H1 (cell line): ENCODE measurements at regions not wholly inside any gene's neighbourhood (a gene's known extent, or its start where the extent isn't known, plus 50 kb on each side); places are given as distances from the start of the nearest gene placed in this dataset.

Source experiments
- CEBPB ChIP-seq: IDR thresholded peaks from 2 replicates; pipeline ENCODE4 v1.6.1; 2012; ENCODE audit warnings: low read depth, low read length
- POLR2A ChIP-seq, 2 experiments: IDR thresholded peaks; 1 replicate in 1 of 2; 2 replicates in 1 of 2; pipeline ENCODE4 v1.6.1; 2011; ENCODE audit warnings: low read depth in 2 of 2, low read length in 2 of 2, mild to moderate bottlenecking in 2 of 2; ENCODE audit errors: control extremely low read depth in 1 of 2
- RFX5 ChIP-seq: IDR thresholded peaks from 2 replicates; pipeline ENCODE4 v1.6.1; 2011; ENCODE audit warnings: low read depth, low read length, improper control_type of control experiment, borderline replicate concordance
- SIX5 ChIP-seq: IDR thresholded peaks from 2 replicates; pipeline ENCODE4 v1.6.1; 2011; ENCODE audit warnings: mild to moderate bottlenecking, low read depth, low read length
- ZNF274 ChIP-seq: IDR thresholded peaks from 2 replicates; pipeline ENCODE4 v1.7.0; 2012; ENCODE audit warnings: low read length, borderline replicate concordance; ENCODE audit errors: extremely low read depth
- TF ChIP-seq, protein P1 (sequence below), 3 experiments: IDR thresholded peaks; 1 replicate in 2 of 3; 2 replicates in 1 of 3; pipeline versions ENCODE4 v1.5.1 to v1.6.1; 2011; ENCODE audit warnings: low read length in 3 of 3, mild to moderate bottlenecking in 3 of 3, inconsistent platforms in 2 of 3, low read depth in 1 of 3, moderate library complexity in 1 of 3; ENCODE audit not compliant: insufficient read depth in 1 of 3; ENCODE audit errors: control extremely low read depth in 1 of 3
- TF ChIP-seq, protein P2 (sequence below): IDR thresholded peaks from 2 replicates; pipeline ENCODE4 v1.6.1; 2011; ENCODE audit warnings: low read depth, mild to moderate bottlenecking, low read length; ENCODE audit not compliant: insufficient read depth

DNA sequence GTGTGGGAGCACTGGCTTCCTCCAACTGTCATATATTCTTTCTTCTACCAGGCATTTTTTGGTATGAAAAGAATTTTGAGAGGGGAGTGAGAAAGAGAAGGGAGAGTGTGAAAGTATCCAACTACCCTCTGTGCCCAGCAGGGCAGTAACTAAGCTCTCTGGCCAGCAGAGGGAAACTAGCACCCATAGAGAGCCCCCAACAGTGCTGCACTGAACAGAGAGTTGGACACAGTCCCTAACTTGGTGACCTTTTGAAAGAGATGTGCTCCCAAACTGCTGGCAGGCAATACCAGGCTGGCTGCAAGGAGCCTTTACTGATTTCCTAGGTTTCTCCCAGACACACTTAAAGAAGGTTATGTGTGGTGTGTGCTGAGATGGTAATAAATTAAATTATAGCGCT lies 118.8 kb upstream of the PBX1 start:
- TF ChIP-seq, protein P1, sequence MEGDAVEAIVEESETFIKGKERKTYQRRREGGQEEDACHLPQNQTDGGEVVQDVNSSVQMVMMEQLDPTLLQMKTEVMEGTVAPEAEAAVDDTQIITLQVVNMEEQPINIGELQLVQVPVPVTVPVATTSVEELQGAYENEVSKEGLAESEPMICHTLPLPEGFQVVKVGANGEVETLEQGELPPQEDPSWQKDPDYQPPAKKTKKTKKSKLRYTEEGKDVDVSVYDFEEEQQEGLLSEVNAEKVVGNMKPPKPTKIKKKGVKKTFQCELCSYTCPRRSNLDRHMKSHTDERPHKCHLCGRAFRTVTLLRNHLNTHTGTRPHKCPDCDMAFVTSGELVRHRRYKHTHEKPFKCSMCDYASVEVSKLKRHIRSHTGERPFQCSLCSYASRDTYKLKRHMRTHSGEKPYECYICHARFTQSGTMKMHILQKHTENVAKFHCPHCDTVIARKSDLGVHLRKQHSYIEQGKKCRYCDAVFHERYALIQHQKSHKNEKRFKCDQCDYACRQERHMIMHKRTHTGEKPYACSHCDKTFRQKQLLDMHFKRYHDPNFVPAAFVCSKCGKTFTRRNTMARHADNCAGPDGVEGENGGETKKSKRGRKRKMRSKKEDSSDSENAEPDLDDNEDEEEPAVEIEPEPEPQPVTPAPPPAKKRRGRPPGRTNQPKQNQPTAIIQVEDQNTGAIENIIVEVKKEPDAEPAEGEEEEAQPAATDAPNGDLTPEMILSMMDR (IDR thresholded peaks at IDR 0.05; ENCODE audit: control extremely low read depth in 1 of 3, insufficient read depth in 1 of 3, low read depth in 1 of 3, low read length in 3 of 3) = peak; percentile 21 to 74 (median 53)
- TF ChIP-seq SIX5 = no peak
- TF ChIP-seq, protein P2, sequence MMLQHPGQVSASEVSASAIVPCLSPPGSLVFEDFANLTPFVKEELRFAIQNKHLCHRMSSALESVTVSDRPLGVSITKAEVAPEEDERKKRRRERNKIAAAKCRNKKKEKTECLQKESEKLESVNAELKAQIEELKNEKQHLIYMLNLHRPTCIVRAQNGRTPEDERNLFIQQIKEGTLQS = no peak
- TF ChIP-seq ZNF274 = no peak
- no peak for TF ChIP-seq POLR2A (IDR thresholded peaks at IDR 0.05; ENCODE audit: control extremely low read depth in 1 of 2, low read depth in 2 of 2, low read length in 2 of 2)
- TF ChIP-seq RFX5 = no peak
- TF ChIP-seq CEBPB = no peak
